GM12878 (cell line): ENCODE measurements at regions not wholly inside any gene's neighbourhood (a gene's known extent, or its start where the extent isn't known, plus 50 kb on each side); places are given as distances from the start of the nearest gene placed in this dataset.

ENCODE experiments used
- ATAC-seq: fragments of 200-7000 bp; cut with Tn5 transposase; 3 replicates; pipeline ENCODE4 v1.9.1; 2020; ENCODE audit warnings: mild to moderate bottlenecking, moderate library complexity
- BruUV-seq: library from RNA; stranded (reverse); fragments of 400-500 nt; replicated peaks from 2 replicates; lab custom pipeline; 2021; lab: Mats Ljungman, UMichigan
- CTCF ChIA-PET: fragments of 300-600 bp; sonication (Branson Sonifier 250); formaldehyde crosslinking; extraction: SDS; loops from one replicate; lab custom pipeline; 2021; ENCODE audit warnings: inconsistent platforms; lab: Yijun Ruan, JAX
- POLR2A ChIA-PET: fragments of 350-600 bp; formaldehyde crosslinking; extraction: SDS; loops from one replicate; lab custom pipeline; 2021; ENCODE audit warnings: inconsistent platforms; lab: Charles Lee
- RAD21 ChIA-PET: fragments of 300-600 bp; sonication (Branson Sonifier 250); formaldehyde crosslinking; loops from one replicate; lab custom pipeline; 2023; ENCODE audit warnings: antibody characterized with exemption; ENCODE audit not compliant: unreplicated experiment; lab: Charles Lee
- SMC1A ChIA-PET: fragments of 300-600 bp; sonication (Branson Sonifier 250); formaldehyde crosslinking; loops from one replicate; lab custom pipeline; 2023; ENCODE audit not compliant: unreplicated experiment, uncharacterized antibody; lab: Charles Lee
- DNase-seq: peaks from one replicate; pipeline ENCODE4 v3.0.0-alpha.2; 2011; ENCODE audit warnings: low read depth, low spot score
- FAIRE-seq: peaks from 3 replicates; lab custom pipeline; 2011; peaks lifted over from hg19 to GRCh38; lab: Jason Lieb, UNC
- H2AFZ ChIP-seq: 2 replicates; pipeline ENCODE4 v1.6.0; 2011; ENCODE audit warnings: low read depth, low read length, control low read depth; ENCODE audit not compliant: control insufficient read depth
- H3K27ac ChIP-seq: 2 replicates; pipeline ENCODE4 v1.5.1; 2011; ENCODE audit warnings: control low read depth; ENCODE audit not compliant: control insufficient read depth, insufficient read depth
- H3K27me3 ChIP-seq, 2 experiments: replicated peaks in 1 of 2; 2 replicates each; pipeline versions ENCODE4 v1.6.0 to v1.6.1; 2011; ENCODE audit warnings: low read length in 1 of 2; ENCODE audit not compliant: control insufficient read depth in 2 of 2, insufficient read depth in 2 of 2
- H3K36me3 ChIP-seq, 2 experiments: 2 replicates each; pipeline ENCODE4 v1.5.1; 2011; ENCODE audit warnings: low read length in 1 of 2; ENCODE audit not compliant: control insufficient read depth in 2 of 2, insufficient read depth in 2 of 2
- H3K4me1 ChIP-seq: 2 replicates; pipeline ENCODE4 v1.6.1; 2011; ENCODE audit warnings: mild to moderate bottlenecking, low read length, moderate library complexity, mixed read lengths; ENCODE audit not compliant: control insufficient read depth, insufficient read depth
- H3K4me2 ChIP-seq: 2 replicates; pipeline ENCODE4 v1.6.0; 2011; ENCODE audit warnings: control low read depth; ENCODE audit not compliant: control insufficient read depth, insufficient read depth
- H3K4me3 ChIP-seq: fragments of 200-600 bp; sonication (generic); 2 replicates; pipeline ENCODE4 v1.5.1; 2016
- H3K79me2 ChIP-seq: 2 replicates; pipeline ENCODE4 v1.6.0; 2011; ENCODE audit warnings: low read length; ENCODE audit not compliant: control insufficient read depth, insufficient read depth
- H3K9ac ChIP-seq: 2 replicates; pipeline ENCODE4 v1.8.0; 2011; ENCODE audit warnings: low read length, control low read depth, mixed read lengths; ENCODE audit not compliant: control insufficient read depth, insufficient read depth
- H3K9me3 ChIP-seq: replicated peaks from 3 replicates; pipeline ENCODE4 v1.5.1; 2011; ENCODE audit warnings: mild to moderate bottlenecking, low read length; ENCODE audit not compliant: control insufficient read depth, insufficient read depth
- H4K20me1 ChIP-seq: 2 replicates; pipeline ENCODE4 v1.6.0; 2011; ENCODE audit not compliant: control insufficient read depth, insufficient read depth
- BCL3 ChIP-seq: IDR thresholded peaks from 2 replicates; pipeline ENCODE4 v1.6.1; 2011; ENCODE audit warnings: borderline replicate concordance, low read depth, mild to moderate bottlenecking, moderate library complexity, low read length; ENCODE audit not compliant: insufficient read depth, poor library complexity, severe bottlenecking
- EGR1 ChIP-seq, 2 experiments: IDR thresholded peaks; 1 replicate in 1 of 2; 2 replicates in 1 of 2; pipeline ENCODE4 v1.6.1; 2011 to 2012; ENCODE audit warnings: low read depth in 2 of 2, low read length in 2 of 2, borderline replicate concordance in 1 of 2, mild to moderate bottlenecking in 1 of 2, moderate library complexity in 1 of 2
- EZH2 ChIP-seq: IDR thresholded peaks from 2 replicates; pipeline ENCODE4 v1.6.1; 2012; ENCODE audit warnings: low read depth, mild to moderate bottlenecking, control low read depth, inconsistent platforms, low read length, borderline replicate concordance; ENCODE audit not compliant: control insufficient read depth
- HDGF ChIP-seq: fragments of 450-650 bp; IDR thresholded peaks from 2 replicates; pipeline ENCODE4 v1.6.1; 2016; ENCODE audit warnings: antibody characterized with exemption
- PBX3 ChIP-seq: IDR thresholded peaks from 2 replicates; pipeline ENCODE4 v1.6.1; 2011; ENCODE audit warnings: mild to moderate bottlenecking, low read depth, low read length, moderate library complexity; ENCODE audit not compliant: insufficient replicate concordance
- TARDBP ChIP-seq: IDR thresholded peaks from 2 replicates; pipeline ENCODE4 v1.6.1; 2016; ENCODE audit warnings: borderline replicate concordance
- YY1 ChIP-seq: IDR thresholded peaks from 2 replicates; pipeline ENCODE4 v1.6.1; 2011; ENCODE audit warnings: low read depth, mild to moderate bottlenecking, low read length
- WGBS: methylation state at CpG from one replicate; pipeline ENCODE4 v1.1.6; 2016; ENCODE audit warnings: low lambda C conversion rate; ENCODE audit not compliant: insufficient replicate concordance, insufficient coverage; ENCODE audit errors: missing lambda C conversion rate; 5-methylcytosine and 5-hydroxymethylcytosine counted together
- in situ Hi-C: fragments of 300-500 bp; cut with MboI; formaldehyde crosslinking; loops from 9 replicates; pipeline ENCODE4 v1.14.3; 2018; ENCODE audit warnings: mixed read lengths
- intact Hi-C: fragments of 100-400 bp; cut with micrococcal nuclease; formaldehyde crosslinking; loops from one replicate; pipeline ENCODE4 v1.14.2; 2022; ENCODE audit not compliant: unreplicated experiment

GRCh38 chr7:52620849-52621248 is 414.6 kb upstream of the POM121L12 start:
- H3K27ac ChIP-seq: no peak overlapping the region
- DNase-seq: no peak
- no TSS peak for BruUV-seq
- TF ChIP-seq YY1: no peak
- TF ChIP-seq BCL3: no peak
- no peak for TF ChIP-seq PBX3
- no peak for TF ChIP-seq EZH2
- no peak for TF ChIP-seq TARDBP
- TF ChIP-seq EGR1 (IDR thresholded peaks at IDR 0.05; ENCODE audit: borderline replicate concordance in 1 of 2, low read depth in 2 of 2, low read length in 2 of 2): no peak
- TF ChIP-seq HDGF: no peak
- H4K20me1 ChIP-seq: no peaks in the 10 kb centered on the region
- no peaks in the 10 kb centered on the region for H3K27me3 ChIP-seq
- no peak overlapping the region for H3K9ac ChIP-seq
- no peaks in the 10 kb centered on the region for H3K9me3 ChIP-seq
- H2AFZ ChIP-seq: no peak overlapping the region
- H3K4me1 ChIP-seq: no peaks in the 10 kb centered on the region
- POLR2A ChIA-PET: no interaction called here
- WGBS: 0% methylated on average over 1 of the region's 1 CpG
- no peak overlapping the region for H3K4me3 ChIP-seq
- H3K79me2 ChIP-seq: no peaks in the 10 kb centered on the region
- SMC1A ChIA-PET: interaction anchor here (0.9 kb wide), 1 partner anchor 11 kb away, joined by 3 read pairs; no protein-coding TSS in a partner anchor
- no peaks in the 10 kb centered on the region for H3K36me3 ChIP-seq
- RAD21 ChIA-PET: no interaction called here
- no peak for FAIRE-seq
- in situ Hi-C loops (no loop called here), intact Hi-C loops (no loop called here)
- H3K4me2 ChIP-seq: no peak overlapping the region
- CTCF ChIA-PET: no interaction called here
- no peak for ATAC-seq
